ENCODE measurements at regions not wholly inside any gene's neighbourhood (a gene's known extent, or its start where the extent isn't known, plus 50 kb on each side); places are given as distances from the start of the nearest gene placed in this dataset.
"Not testable (repeated sequence)": the region's sequence is repeated elsewhere in the genome, so short reads cannot be mapped to it uniquely, and the experiment has no call there.

DNA sequence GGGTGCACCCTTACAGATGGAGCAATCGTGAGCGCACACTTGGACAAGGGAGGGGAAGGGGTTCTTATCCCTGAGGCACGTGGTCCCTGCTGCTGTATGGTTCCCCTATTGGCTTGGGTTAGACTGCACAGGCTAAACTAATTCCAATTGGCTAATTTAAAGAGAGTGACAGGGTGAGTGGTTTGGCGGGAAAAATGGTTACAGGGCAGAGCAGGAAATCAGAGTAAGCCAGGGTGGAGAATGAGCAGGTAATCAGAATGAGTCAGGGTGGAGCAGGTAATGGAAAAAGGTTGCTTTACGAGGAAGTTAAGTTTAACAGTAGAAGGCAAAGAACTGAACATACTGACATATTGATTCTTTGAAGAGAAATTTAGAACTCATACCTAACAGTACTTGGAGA is 49.8 kb upstream of the ST3GAL6 start:
- TF ChIP-seq, protein P1, sequence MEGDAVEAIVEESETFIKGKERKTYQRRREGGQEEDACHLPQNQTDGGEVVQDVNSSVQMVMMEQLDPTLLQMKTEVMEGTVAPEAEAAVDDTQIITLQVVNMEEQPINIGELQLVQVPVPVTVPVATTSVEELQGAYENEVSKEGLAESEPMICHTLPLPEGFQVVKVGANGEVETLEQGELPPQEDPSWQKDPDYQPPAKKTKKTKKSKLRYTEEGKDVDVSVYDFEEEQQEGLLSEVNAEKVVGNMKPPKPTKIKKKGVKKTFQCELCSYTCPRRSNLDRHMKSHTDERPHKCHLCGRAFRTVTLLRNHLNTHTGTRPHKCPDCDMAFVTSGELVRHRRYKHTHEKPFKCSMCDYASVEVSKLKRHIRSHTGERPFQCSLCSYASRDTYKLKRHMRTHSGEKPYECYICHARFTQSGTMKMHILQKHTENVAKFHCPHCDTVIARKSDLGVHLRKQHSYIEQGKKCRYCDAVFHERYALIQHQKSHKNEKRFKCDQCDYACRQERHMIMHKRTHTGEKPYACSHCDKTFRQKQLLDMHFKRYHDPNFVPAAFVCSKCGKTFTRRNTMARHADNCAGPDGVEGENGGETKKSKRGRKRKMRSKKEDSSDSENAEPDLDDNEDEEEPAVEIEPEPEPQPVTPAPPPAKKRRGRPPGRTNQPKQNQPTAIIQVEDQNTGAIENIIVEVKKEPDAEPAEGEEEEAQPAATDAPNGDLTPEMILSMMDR (IDR thresholded peaks at IDR 0.05) = not testable (repeated sequence)
- not testable (repeated sequence) for TF ChIP-seq POLR2A (IDR thresholded peaks at IDR 0.05)

Data from gastroesophageal sphincter (tissue), 3 donors.